Heart left ventricle (tissue), 13 donors: ENCODE measurements at regions not wholly inside any gene's neighbourhood (a gene's known extent, or its start where the extent isn't known, plus 50 kb on each side); places are given as distances from the start of the nearest gene placed in this dataset.

Experiments used
- POLR2A ChIP-seq, 2 donors: fragments of 450-650 bp; IDR thresholded peaks; one replicate each; pipeline ENCODE4 v1.6.1; 2017; ENCODE audit warnings: antibody characterized with exemption in 2 of 2, mild to moderate bottlenecking in 2 of 2, moderate library complexity in 2 of 2
- TF ChIP-seq, protein P1 (sequence below), 12 donors: fragments of 200-600 bp; sonication (generic) in 4 of 12; IDR thresholded peaks; one replicate each; pipeline versions ENCODE4 v1.5.0 to v1.8.0; 2018 to 2022; ENCODE audit warnings: antibody characterized with exemption in 12 of 12, mild to moderate bottlenecking in 5 of 12
- donor health status: ischemic (EF 13 %, LVEDD 7.1; RV severe dilation, severe dysfunction).
- donor health status: DM: no; HTN: yes; CAD: no.
- donor health status: DM: no; HTN: no; CAD: no.
- donor health status: ischemic (EF 25% LVEDD 6.9; RV normal size, moderate dysfunction).
- donor health status: ischemic (EF 25% LVEDD 5.7; RV mildly dilated, moderate dysfunction).
- donor health status: ischemic (EF 35%, LVEDD 5.7; RV mildly dilated, moderate dysfunction).
- donor health status: nonischemic (EF 11% LVEDD 7.7; RV severe dilation, severe dysfunction).
- donor health status: DM: yes; HTN: yes; CAD: no.
- donor health status: PGD.
- donor health status: ischemic (EF 29% LVEDD 5.4; RV normal size, mild dysfunction).
- donor health status: nonischemic (EF 23%, LVEDD 6.1; RV moderate dilation, normal function).

DNA sequence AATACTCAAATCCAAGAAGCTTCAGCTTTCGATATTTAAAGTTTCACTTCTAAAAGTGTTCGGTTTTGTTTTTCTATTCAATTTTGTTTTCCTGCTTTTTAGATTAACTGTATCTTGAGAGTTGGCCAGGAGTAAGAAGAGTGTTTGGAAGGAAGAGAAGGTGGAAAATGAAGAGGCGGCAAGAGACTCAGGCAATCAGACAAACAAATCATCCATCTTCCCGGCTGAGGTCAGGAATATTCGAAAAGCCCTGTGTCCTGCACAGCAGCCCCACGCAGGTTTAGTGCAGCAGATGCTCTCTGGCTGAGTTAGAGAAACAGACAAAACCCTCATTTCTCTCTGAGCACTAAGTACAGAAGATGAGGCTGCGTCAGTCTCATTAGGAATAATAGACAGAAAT, 330.3 kb upstream of the NOCT start:
- TF ChIP-seq, protein P1, sequence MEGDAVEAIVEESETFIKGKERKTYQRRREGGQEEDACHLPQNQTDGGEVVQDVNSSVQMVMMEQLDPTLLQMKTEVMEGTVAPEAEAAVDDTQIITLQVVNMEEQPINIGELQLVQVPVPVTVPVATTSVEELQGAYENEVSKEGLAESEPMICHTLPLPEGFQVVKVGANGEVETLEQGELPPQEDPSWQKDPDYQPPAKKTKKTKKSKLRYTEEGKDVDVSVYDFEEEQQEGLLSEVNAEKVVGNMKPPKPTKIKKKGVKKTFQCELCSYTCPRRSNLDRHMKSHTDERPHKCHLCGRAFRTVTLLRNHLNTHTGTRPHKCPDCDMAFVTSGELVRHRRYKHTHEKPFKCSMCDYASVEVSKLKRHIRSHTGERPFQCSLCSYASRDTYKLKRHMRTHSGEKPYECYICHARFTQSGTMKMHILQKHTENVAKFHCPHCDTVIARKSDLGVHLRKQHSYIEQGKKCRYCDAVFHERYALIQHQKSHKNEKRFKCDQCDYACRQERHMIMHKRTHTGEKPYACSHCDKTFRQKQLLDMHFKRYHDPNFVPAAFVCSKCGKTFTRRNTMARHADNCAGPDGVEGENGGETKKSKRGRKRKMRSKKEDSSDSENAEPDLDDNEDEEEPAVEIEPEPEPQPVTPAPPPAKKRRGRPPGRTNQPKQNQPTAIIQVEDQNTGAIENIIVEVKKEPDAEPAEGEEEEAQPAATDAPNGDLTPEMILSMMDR (IDR thresholded peaks at IDR 0.05): no peak
- no peak for TF ChIP-seq POLR2A (IDR thresholded peaks at IDR 0.05)
